ENCODE measurements at regions not wholly inside any gene's neighbourhood (a gene's known extent, or its start where the extent isn't known, plus 50 kb on each side); places are given as distances from the start of the nearest gene placed in this dataset.

- Histone ChIP-seq H3K36me3 (ENCODE audit: insufficient read depth, low read length) (no peaks in the 10 kb centered on the region), H3K27ac (ENCODE audit: low read depth, low read length) (no peak overlapping the region), H3K27me3 (ENCODE audit: insufficient read depth, low read length) (no peaks in the 10 kb centered on the region), H3K4me1 (ENCODE audit: insufficient read depth, low read length) (no peaks in the 10 kb centered on the region), H3K9ac (ENCODE audit: low read depth, low read length) (no peak overlapping the region), H3K9me3 (ENCODE audit: insufficient read depth, low read depth, low read length) (no peaks in the 10 kb centered on the region), H3K4me3 (ENCODE audit: low read length) (no peak overlapping the region)
- WGBS: 70% methylated on average over 2 of the region's 3 CpGs
These were observed 230.8 kb upstream of the CEP162 start for GRCh38 chr6:84458271-84458670.

GRCh38 chr6:84457276-84457675 lies 229.8 kb upstream of the CEP162 start:
- no peaks in the 10 kb centered on the region for H3K4me1 ChIP-seq (ENCODE audit: insufficient read depth, low read length)
- H3K27ac ChIP-seq (ENCODE audit: low read depth, low read length): no peak overlapping the region
- H3K27me3 ChIP-seq (ENCODE audit: insufficient read depth, low read length): no peaks in the 10 kb centered on the region
- H3K9ac ChIP-seq (ENCODE audit: low read depth, low read length): no peak overlapping the region
- 59% methylated on average over 3 of the region's 3 CpGs for WGBS
- no peak overlapping the region for H3K4me3 ChIP-seq (ENCODE audit: low read length)
- H3K36me3 ChIP-seq (ENCODE audit: insufficient read depth, low read length): no peaks in the 10 kb centered on the region
- H3K9me3 ChIP-seq (ENCODE audit: insufficient read depth, low read depth, low read length): no peaks in the 10 kb centered on the region

GRCh38 chr6:84456803-84457202 lies 229.4 kb upstream of the CEP162 start:
- no peak overlapping the region for H3K27ac ChIP-seq (ENCODE audit: low read depth, low read length)
- no peaks in the 10 kb centered on the region for H3K9me3 ChIP-seq (ENCODE audit: insufficient read depth, low read depth, low read length)
- H3K36me3 ChIP-seq (ENCODE audit: insufficient read depth, low read length): no peaks in the 10 kb centered on the region
- H3K4me3 ChIP-seq (ENCODE audit: low read length): no peak overlapping the region
- H3K4me1 ChIP-seq (ENCODE audit: insufficient read depth, low read length): no peaks in the 10 kb centered on the region
- H3K9ac ChIP-seq (ENCODE audit: low read depth, low read length): no peak overlapping the region
- no peaks in the 10 kb centered on the region for H3K27me3 ChIP-seq (ENCODE audit: insufficient read depth, low read length)
- no CpG with 5 or more reads among the region's 4 CpGs for WGBS

GRCh38 chr6:84455511-84456029 lies 228.1 kb upstream of the CEP162 start:
- Histone ChIP-seq H3K36me3 (ENCODE audit: insufficient read depth, low read length) (no peaks in the 10 kb centered on the region), H3K4me1 (ENCODE audit: insufficient read depth, low read length) (no peaks in the 10 kb centered on the region), H3K9ac (ENCODE audit: low read depth, low read length) (no peak overlapping the region), H3K4me3 (ENCODE audit: low read length) (no peak overlapping the region), H3K27me3 (ENCODE audit: insufficient read depth, low read length) (no peaks in the 10 kb centered on the region), H3K27ac (ENCODE audit: low read depth, low read length) (no peak overlapping the region), H3K9me3 (ENCODE audit: insufficient read depth, low read depth, low read length) (no peaks in the 10 kb centered on the region)
- WGBS: 82% methylated on average over 3 of the region's 3 CpGs

- Histone ChIP-seq H3K27ac (ENCODE audit: low read depth, low read length) (no peak overlapping the region), H3K4me3 (ENCODE audit: low read length) (no peak overlapping the region)
These were observed 226.1 kb upstream of the CEP162 start for GRCh38 chr6:84453499-84453898.

GRCh38 chr6:84450018-84450417 lies 222.6 kb upstream of the CEP162 start:
- 93% methylated on average over 2 of the region's 2 CpGs for WGBS
- Histone ChIP-seq H3K4me1 (ENCODE audit: insufficient read depth, low read length) (peaks cover 27% of the 10 kb centered on the region), H3K27ac (ENCODE audit: low read depth, low read length) (no peak overlapping the region), H3K36me3 (ENCODE audit: insufficient read depth, low read length) (no peaks in the 10 kb centered on the region), H3K27me3 (ENCODE audit: insufficient read depth, low read length) (no peaks in the 10 kb centered on the region), H3K9me3 (ENCODE audit: insufficient read depth, low read depth, low read length) (no peaks in the 10 kb centered on the region), H3K4me3 (ENCODE audit: low read length) (no peak overlapping the region), H3K9ac (ENCODE audit: low read depth, low read length) (no peak overlapping the region)

More at GRCh38 chr6:84453499-84453898, 226.1 kb upstream of the CEP162 start:
- H3K27me3 ChIP-seq (ENCODE audit: insufficient read depth, low read length): no peaks in the 10 kb centered on the region
- H3K9ac ChIP-seq (ENCODE audit: low read depth, low read length): no peak overlapping the region
- peaks cover 11% of the 10 kb centered on the region for H3K4me1 ChIP-seq (ENCODE audit: insufficient read depth, low read length)
- H3K36me3 ChIP-seq (ENCODE audit: insufficient read depth, low read length): no peaks in the 10 kb centered on the region
- H3K9me3 ChIP-seq (ENCODE audit: insufficient read depth, low read depth, low read length): no peaks in the 10 kb centered on the region

- H3K9me3 ChIP-seq (ENCODE audit: insufficient read depth, low read depth, low read length): no peaks in the 10 kb centered on the region
- no peaks in the 10 kb centered on the region for H3K27me3 ChIP-seq (ENCODE audit: insufficient read depth, low read length)
- WGBS: 77% methylated on average over 6 of the region's 6 CpGs
- peaks cover 27% of the 10 kb centered on the region for H3K4me1 ChIP-seq (ENCODE audit: insufficient read depth, low read length)
- H3K9ac ChIP-seq (ENCODE audit: low read depth, low read length): no peak overlapping the region
- no peak overlapping the region for H3K4me3 ChIP-seq (ENCODE audit: low read length)
- H3K27ac ChIP-seq (ENCODE audit: low read depth, low read length): no peak overlapping the region
- no peaks in the 10 kb centered on the region for H3K36me3 ChIP-seq (ENCODE audit: insufficient read depth, low read length)
These were observed 221.8 kb upstream of the CEP162 start for GRCh38 chr6:84449220-84449619.

- Histone ChIP-seq H3K9me3 (ENCODE audit: insufficient read depth, low read depth, low read length) (no peaks in the 10 kb centered on the region), H3K27me3 (ENCODE audit: insufficient read depth, low read length) (no peaks in the 10 kb centered on the region), H3K4me1 (ENCODE audit: insufficient read depth, low read length) (peaks cover 27% of the 10 kb centered on the region), H3K4me3 (ENCODE audit: low read length) (no peak overlapping the region), H3K27ac (ENCODE audit: low read depth, low read length) (no peak overlapping the region), H3K36me3 (ENCODE audit: insufficient read depth, low read length) (no peaks in the 10 kb centered on the region), H3K9ac (ENCODE audit: low read depth, low read length) (no peak overlapping the region)
- WGBS: 84% methylated on average over 2 of the region's 2 CpGs
These were observed 220.9 kb upstream of the CEP162 start for GRCh38 chr6:84448331-84448730.

GRCh38 chr6:84447651-84448050 lies 220.2 kb upstream of the CEP162 start:
- Histone ChIP-seq H3K9ac (ENCODE audit: low read depth, low read length) (no peak overlapping the region), H3K27ac (ENCODE audit: low read depth, low read length) (no peak overlapping the region), H3K9me3 (ENCODE audit: insufficient read depth, low read depth, low read length) (no peaks in the 10 kb centered on the region), H3K4me3 (ENCODE audit: low read length) (no peak overlapping the region), H3K36me3 (ENCODE audit: insufficient read depth, low read length) (no peaks in the 10 kb centered on the region), H3K27me3 (ENCODE audit: insufficient read depth, low read length) (no peaks in the 10 kb centered on the region), H3K4me1 (ENCODE audit: insufficient read depth, low read length) (peaks cover 27% of the 10 kb centered on the region)
- WGBS: no CpG with 5 or more reads among the region's 3 CpGs

GRCh38 chr6:84445068-84445467 lies 217.6 kb upstream of the CEP162 start:
- no peaks in the 10 kb centered on the region for H3K9me3 ChIP-seq (ENCODE audit: insufficient read depth, low read depth, low read length)
- H3K9ac ChIP-seq (ENCODE audit: low read depth, low read length): no peak overlapping the region
- no peaks in the 10 kb centered on the region for H3K36me3 ChIP-seq (ENCODE audit: insufficient read depth, low read length)
- H3K4me1 ChIP-seq (ENCODE audit: insufficient read depth, low read length): peaks cover 27% of the 10 kb centered on the region
- no peak overlapping the region for H3K4me3 ChIP-seq (ENCODE audit: low read length)
- H3K27ac ChIP-seq (ENCODE audit: low read depth, low read length): no peak overlapping the region
- H3K27me3 ChIP-seq (ENCODE audit: insufficient read depth, low read length): no peaks in the 10 kb centered on the region

GRCh38 chr6:84442208-84442607 lies 214.8 kb upstream of the CEP162 start:
- H3K9ac ChIP-seq (ENCODE audit: low read depth, low read length): no peak overlapping the region
- no peaks in the 10 kb centered on the region for H3K36me3 ChIP-seq (ENCODE audit: insufficient read depth, low read length)
- no peaks in the 10 kb centered on the region for H3K27me3 ChIP-seq (ENCODE audit: insufficient read depth, low read length)
- H3K4me1 ChIP-seq (ENCODE audit: insufficient read depth, low read length): peaks cover 3% of the 10 kb centered on the region; the same call in 1 of the 2 replicates
- 97% methylated on average over 3 of the region's 3 CpGs for WGBS
- no peak overlapping the region for H3K27ac ChIP-seq (ENCODE audit: low read depth, low read length)
- no peaks in the 10 kb centered on the region for H3K9me3 ChIP-seq (ENCODE audit: insufficient read depth, low read depth, low read length)
- H3K4me3 ChIP-seq (ENCODE audit: low read length): no peak overlapping the region

- H3K27me3 ChIP-seq (ENCODE audit: insufficient read depth, low read length): no peaks in the 10 kb centered on the region
- H3K4me3 ChIP-seq (ENCODE audit: low read length): no peak overlapping the region
- H3K27ac ChIP-seq (ENCODE audit: low read depth, low read length): no peak overlapping the region
- WGBS: 93% methylated on average over 3 of the region's 3 CpGs
- H3K9me3 ChIP-seq (ENCODE audit: insufficient read depth, low read depth, low read length): no peaks in the 10 kb centered on the region
- H3K4me1 ChIP-seq (ENCODE audit: insufficient read depth, low read length): no peaks in the 10 kb centered on the region
- no peak overlapping the region for H3K9ac ChIP-seq (ENCODE audit: low read depth, low read length)
- no peaks in the 10 kb centered on the region for H3K36me3 ChIP-seq (ENCODE audit: insufficient read depth, low read length)
These were observed 214.0 kb upstream of the CEP162 start for GRCh38 chr6:84441456-84441855.
